ENCODE measurements at regions not wholly inside any gene's neighbourhood (a gene's known extent, or its start where the extent isn't known, plus 50 kb on each side); places are given as distances from the start of the nearest gene placed in this dataset.

DNA sequence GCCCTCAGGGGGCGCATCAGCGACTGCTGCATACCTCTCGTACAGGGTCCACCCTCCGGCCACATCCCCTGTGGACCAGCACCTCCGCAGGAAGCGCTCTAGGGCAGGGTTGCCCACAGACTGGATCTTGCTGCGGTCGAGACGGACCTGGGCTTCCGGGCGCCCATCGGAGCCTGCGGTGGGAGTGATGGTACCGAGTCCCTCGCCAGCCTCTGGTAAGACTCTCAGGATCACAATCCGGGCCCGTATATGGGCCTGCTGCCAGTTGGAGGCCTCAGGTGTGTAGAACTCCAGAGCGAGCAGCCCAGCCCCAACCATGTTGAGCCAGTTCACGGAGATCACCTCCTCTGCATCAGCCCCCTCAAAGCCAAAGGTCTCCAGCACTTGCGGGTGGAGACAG lies 323.0 kb downstream of the ANXA1 start:
- TF ChIP-seq, protein P1, sequence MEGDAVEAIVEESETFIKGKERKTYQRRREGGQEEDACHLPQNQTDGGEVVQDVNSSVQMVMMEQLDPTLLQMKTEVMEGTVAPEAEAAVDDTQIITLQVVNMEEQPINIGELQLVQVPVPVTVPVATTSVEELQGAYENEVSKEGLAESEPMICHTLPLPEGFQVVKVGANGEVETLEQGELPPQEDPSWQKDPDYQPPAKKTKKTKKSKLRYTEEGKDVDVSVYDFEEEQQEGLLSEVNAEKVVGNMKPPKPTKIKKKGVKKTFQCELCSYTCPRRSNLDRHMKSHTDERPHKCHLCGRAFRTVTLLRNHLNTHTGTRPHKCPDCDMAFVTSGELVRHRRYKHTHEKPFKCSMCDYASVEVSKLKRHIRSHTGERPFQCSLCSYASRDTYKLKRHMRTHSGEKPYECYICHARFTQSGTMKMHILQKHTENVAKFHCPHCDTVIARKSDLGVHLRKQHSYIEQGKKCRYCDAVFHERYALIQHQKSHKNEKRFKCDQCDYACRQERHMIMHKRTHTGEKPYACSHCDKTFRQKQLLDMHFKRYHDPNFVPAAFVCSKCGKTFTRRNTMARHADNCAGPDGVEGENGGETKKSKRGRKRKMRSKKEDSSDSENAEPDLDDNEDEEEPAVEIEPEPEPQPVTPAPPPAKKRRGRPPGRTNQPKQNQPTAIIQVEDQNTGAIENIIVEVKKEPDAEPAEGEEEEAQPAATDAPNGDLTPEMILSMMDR (conservative IDR thresholded peaks at IDR 0.05) = no peak
- TF ChIP-seq EZH2 (IDR thresholded peaks at IDR 0.05; ENCODE audit: low read depth) = no peak

Measured in PC-9 (cell line).